ENCODE measurements at regions not wholly inside any gene's neighbourhood (a gene's known extent, or its start where the extent isn't known, plus 50 kb on each side); places are given as distances from the start of the nearest gene placed in this dataset.
"Not testable (repeated sequence)": the region's sequence is repeated elsewhere in the genome, so short reads cannot be mapped to it uniquely, and the experiment has no call there.

GRCh38 chr21:15976807-15977206 is 247.0 kb downstream of the USP25 start:
- TF ChIP-seq EP300 (IDR thresholded peaks at IDR 0.05) (no peak), POLR2AphosphoS5 (IDR thresholded peaks at IDR 0.05) (no peak), POLR2A (IDR thresholded peaks at IDR 0.05) (no peak), CTCF (IDR thresholded peaks at IDR 0.05) (no peak)
- Histone ChIP-seq H3K4me1 (peaks cover 5% of the 10 kb centered on the region), H3K27me3 (no peaks in the 10 kb centered on the region), H3K9me3 (no peaks in the 10 kb centered on the region), H3K27ac (no peak overlapping the region), H3K4me3 (no peak overlapping the region), H3K36me3 (no peaks in the 10 kb centered on the region)
- no peak for DNase-seq (ENCODE audit: low spot score in 2 of 2)
- 89% methylated on average over 1 of the region's 1 CpG for WGBS

GRCh38 chr21:15978215-15978738 is 248.5 kb downstream of the USP25 start:
- no peak overlapping the region for H3K4me3 ChIP-seq
- H3K4me1 ChIP-seq: peaks cover 5% of the 10 kb centered on the region
- no peaks in the 10 kb centered on the region for H3K36me3 ChIP-seq
- no peak for DNase-seq (ENCODE audit: low spot score in 2 of 2)
- H3K27ac ChIP-seq: no peak overlapping the region
- TF ChIP-seq CTCF (IDR thresholded peaks at IDR 0.05) (no peak), POLR2A (IDR thresholded peaks at IDR 0.05) (no peak), EP300 (IDR thresholded peaks at IDR 0.05) (no peak), POLR2AphosphoS5 (IDR thresholded peaks at IDR 0.05) (no peak)
- H3K9me3 ChIP-seq: no peaks in the 10 kb centered on the region
- H3K27me3 ChIP-seq: no peaks in the 10 kb centered on the region
- 45% methylated on average over 3 of the region's 3 CpGs for WGBS

- H3K9me3 ChIP-seq; DNase-seq (ENCODE audit: low spot score in 2 of 2); H3K4me3 ChIP-seq; H3K4me1 ChIP-seq; H3K27me3 ChIP-seq; H3K27ac ChIP-seq; H3K36me3 ChIP-seq: not testable (repeated sequence)
- 99% methylated on average over 6 of the region's 6 CpGs for WGBS
Observed at GRCh38 chr21:15979493-15979892, 249.7 kb downstream of the USP25 start.

- Histone ChIP-seq H3K36me3 (no peaks in the 10 kb centered on the region), H3K27ac (no peak overlapping the region), H3K4me3 (no peak overlapping the region), H3K4me1 (no peaks in the 10 kb centered on the region), H3K27me3 (no peaks in the 10 kb centered on the region), H3K9me3 (no peaks in the 10 kb centered on the region)
- DNase-seq (ENCODE audit: low spot score in 2 of 2): no peak
- no peak for TF ChIP-seq EP300 (IDR thresholded peaks at IDR 0.05)
- TF ChIP-seq POLR2A (IDR thresholded peaks at IDR 0.05): no peak
- no peak for TF ChIP-seq CTCF (IDR thresholded peaks at IDR 0.05)
- no peak for TF ChIP-seq POLR2AphosphoS5 (IDR thresholded peaks at IDR 0.05)
- WGBS: 60% methylated on average over 1 of the region's 1 CpG
Observed at GRCh38 chr21:15986277-15986676, 256.5 kb downstream of the USP25 start.

- WGBS: 69% methylated on average over 1 of the region's 1 CpG
Observed at GRCh38 chr21:15992171-15992570, 262.4 kb downstream of the USP25 start.

More at GRCh38 chr21:15992171-15992570, 262.4 kb downstream of the USP25 start:
- TF ChIP-seq CTCF (IDR thresholded peaks at IDR 0.05): no peak
- no peak for TF ChIP-seq POLR2AphosphoS5 (IDR thresholded peaks at IDR 0.05)
- no peak for TF ChIP-seq POLR2A (IDR thresholded peaks at IDR 0.05)
- TF ChIP-seq EP300 (IDR thresholded peaks at IDR 0.05): no peak
- no peak for DNase-seq (ENCODE audit: low spot score in 2 of 2)
- Histone ChIP-seq H3K4me3 (no peak overlapping the region), H3K27ac (no peak overlapping the region), H3K4me1 (no peaks in the 10 kb centered on the region), H3K27me3 (no peaks in the 10 kb centered on the region), H3K9me3 (no peaks in the 10 kb centered on the region), H3K36me3 (no peaks in the 10 kb centered on the region)

All from suprapubic skin (tissue), 4 donors.